Neural progenitor cell (in vitro differentiated cells): ENCODE measurements at regions not wholly inside any gene's neighbourhood (a gene's known extent, or its start where the extent isn't known, plus 50 kb on each side); places are given as distances from the start of the nearest gene placed in this dataset.

Source experiments
- EZH2 ChIP-seq: fragments of 200-600 bp; sonication (generic); IDR thresholded peaks from 2 replicates; pipeline ENCODE4 v1.6.1; 2017; ENCODE audit warnings: antibody characterized with exemption, mild to moderate bottlenecking, moderate library complexity
- EZH2phosphoT487 ChIP-seq: fragments of 200-600 bp; sonication (generic); IDR thresholded peaks from 2 replicates; pipeline ENCODE4 v1.6.1; 2017; ENCODE audit warnings: antibody characterized with exemption
- TF ChIP-seq, protein P1 (sequence below): fragments of 200-600 bp; sonication (generic); IDR thresholded peaks from 2 replicates; pipeline ENCODE4 v1.5.1; 2017; ENCODE audit warnings: antibody characterized with exemption, mild to moderate bottlenecking

GRCh38 chr5:104755806-104756205 is 1193.2 kb upstream of the NUDT12 start:
- TF ChIP-seq EZH2 (no peak), EZH2phosphoT487 (no peak)
- TF ChIP-seq, protein P1, sequence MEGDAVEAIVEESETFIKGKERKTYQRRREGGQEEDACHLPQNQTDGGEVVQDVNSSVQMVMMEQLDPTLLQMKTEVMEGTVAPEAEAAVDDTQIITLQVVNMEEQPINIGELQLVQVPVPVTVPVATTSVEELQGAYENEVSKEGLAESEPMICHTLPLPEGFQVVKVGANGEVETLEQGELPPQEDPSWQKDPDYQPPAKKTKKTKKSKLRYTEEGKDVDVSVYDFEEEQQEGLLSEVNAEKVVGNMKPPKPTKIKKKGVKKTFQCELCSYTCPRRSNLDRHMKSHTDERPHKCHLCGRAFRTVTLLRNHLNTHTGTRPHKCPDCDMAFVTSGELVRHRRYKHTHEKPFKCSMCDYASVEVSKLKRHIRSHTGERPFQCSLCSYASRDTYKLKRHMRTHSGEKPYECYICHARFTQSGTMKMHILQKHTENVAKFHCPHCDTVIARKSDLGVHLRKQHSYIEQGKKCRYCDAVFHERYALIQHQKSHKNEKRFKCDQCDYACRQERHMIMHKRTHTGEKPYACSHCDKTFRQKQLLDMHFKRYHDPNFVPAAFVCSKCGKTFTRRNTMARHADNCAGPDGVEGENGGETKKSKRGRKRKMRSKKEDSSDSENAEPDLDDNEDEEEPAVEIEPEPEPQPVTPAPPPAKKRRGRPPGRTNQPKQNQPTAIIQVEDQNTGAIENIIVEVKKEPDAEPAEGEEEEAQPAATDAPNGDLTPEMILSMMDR: no peak
